SK-N-SH treated with all-trans-retinoic acid at 6 μM for 48 hours (cell line): ENCODE measurements at regions not wholly inside any gene's neighbourhood (a gene's known extent, or its start where the extent isn't known, plus 50 kb on each side); places are given as distances from the start of the nearest gene placed in this dataset.
"Not testable (repeated sequence)": the region's sequence is repeated elsewhere in the genome, so short reads cannot be mapped to it uniquely, and the experiment has no call there.

Experiments
- ATAC-seq: fragments of 200-7000 bp; cut with Tn5 transposase; 3 replicates; pipeline ENCODE4 v1.9.1; 2020; ENCODE audit warnings: mild to moderate bottlenecking, moderate library complexity
- ARNTL ChIP-seq: fragments of 450-650 bp; formaldehyde crosslinking; IDR thresholded peaks from 2 replicates; pipeline ENCODE4 v1.5.0; 2020; ENCODE audit warnings: low read depth, mild to moderate bottlenecking, moderate library complexity, borderline replicate concordance
- BACH2 ChIP-seq: fragments of 250-450 bp; sonication (Bioruptor Pico); IDR thresholded peaks from 2 replicates; pipeline ENCODE4 v1.9.0; 2021; ENCODE audit warnings: mild to moderate bottlenecking, borderline replicate concordance
- CREB5 ChIP-seq: fragments of 250-450 bp; sonication (Bioruptor Pico); IDR thresholded peaks from 2 replicates; pipeline ENCODE4 v1.5.1; 2020; ENCODE audit warnings: low read depth, mild to moderate bottlenecking, moderate library complexity
- CSDC2 ChIP-seq: fragments of 250-450 bp; sonication (Bioruptor Pico); IDR thresholded peaks from 2 replicates; pipeline ENCODE4 v1.5.0; 2020; ENCODE audit warnings: mild to moderate bottlenecking, moderate library complexity
- CSRNP3 ChIP-seq: fragments of 250-450 bp; sonication (Bioruptor Pico); IDR thresholded peaks from 2 replicates; pipeline ENCODE4 v1.5.1; 2021; ENCODE audit warnings: mild to moderate bottlenecking, moderate library complexity
- ESRRG ChIP-seq: fragments of 250-450 bp; sonication (Bioruptor Pico); IDR thresholded peaks from 2 replicates; pipeline ENCODE4 v1.6.1; 2021; ENCODE audit warnings: mild to moderate bottlenecking
- GLIS3 ChIP-seq: fragments of 250-450 bp; sonication (Bioruptor Pico); IDR thresholded peaks from 2 replicates; pipeline ENCODE4 v1.5.0; 2020; ENCODE audit warnings: mild to moderate bottlenecking, moderate library complexity
- ISL1 ChIP-seq: fragments of 250-450 bp; sonication (Bioruptor Pico); IDR thresholded peaks from 2 replicates; pipeline ENCODE4 v2.1.2; 2022; ENCODE audit warnings: mild to moderate bottlenecking, moderate library complexity
- OSR1 ChIP-seq: fragments of 250-450 bp; sonication (Bioruptor Pico); IDR thresholded peaks from 2 replicates; pipeline ENCODE4 v1.8.0; 2022; ENCODE audit warnings: moderate library complexity, mild to moderate bottlenecking, inconsistent platforms
- PATZ1 ChIP-seq: fragments of 250-450 bp; sonication (Bioruptor Pico); IDR thresholded peaks from 2 replicates; pipeline ENCODE4 v1.8.0; 2020; ENCODE audit warnings: mild to moderate bottlenecking, moderate library complexity, borderline replicate concordance
- POU6F1 ChIP-seq: fragments of 250-450 bp; sonication (Bioruptor Pico); IDR thresholded peaks from 2 replicates; pipeline ENCODE4 v1.8.0; 2021; ENCODE audit warnings: low read depth, mild to moderate bottlenecking, moderate library complexity, borderline replicate concordance
- RARB ChIP-seq: fragments of 250-450 bp; sonication (Bioruptor Pico); IDR thresholded peaks from 2 replicates; pipeline ENCODE4 v1.8.0; 2021; ENCODE audit warnings: mild to moderate bottlenecking, moderate library complexity
- SNAI2 ChIP-seq: fragments of 250-450 bp; sonication (Bioruptor Pico); IDR thresholded peaks from 2 replicates; pipeline ENCODE4 v1.5.0; 2020; ENCODE audit warnings: mild to moderate bottlenecking, moderate library complexity
- TCF4 ChIP-seq: fragments of 250-450 bp; sonication (Bioruptor Pico); IDR thresholded peaks from 2 replicates; pipeline ENCODE4 v1.8.0; 2021; ENCODE audit warnings: mild to moderate bottlenecking, moderate library complexity, borderline replicate concordance
- TOX ChIP-seq: fragments of 250-450 bp; sonication (Bioruptor Pico); IDR thresholded peaks from 2 replicates; pipeline ENCODE4 v1.8.0; 2021; ENCODE audit warnings: mild to moderate bottlenecking, moderate library complexity, borderline replicate concordance
- TSHZ2 ChIP-seq: fragments of 250-450 bp; sonication (Bioruptor Pico); IDR thresholded peaks from 2 replicates; pipeline ENCODE4 v1.5.0; 2020; ENCODE audit warnings: mild to moderate bottlenecking, moderate library complexity
- ZC3H10 ChIP-seq: fragments of 250-450 bp; sonication (Bioruptor Pico); IDR thresholded peaks from 2 replicates; pipeline ENCODE4 v1.5.1; 2021; ENCODE audit warnings: mild to moderate bottlenecking, moderate library complexity
- ZFP3 ChIP-seq: fragments of 250-450 bp; sonication (Bioruptor Pico); IDR thresholded peaks from 2 replicates; pipeline ENCODE4 v1.5.0; 2020; ENCODE audit warnings: mild to moderate bottlenecking, moderate library complexity
- ZFP30 ChIP-seq: fragments of 450-650 bp; formaldehyde crosslinking; IDR thresholded peaks from 2 replicates; pipeline ENCODE4 v1.5.0; 2022; ENCODE audit warnings: mild to moderate bottlenecking, moderate library complexity
- ZNF565 ChIP-seq: fragments of 450-650 bp; formaldehyde crosslinking; conservative IDR thresholded peaks from 2 replicates; pipeline ENCODE4 v1.5.0; 2020; ENCODE audit warnings: low read depth, mild to moderate bottlenecking, moderate library complexity
- ZNF70 ChIP-seq: fragments of 450-650 bp; formaldehyde crosslinking; IDR thresholded peaks from 2 replicates; pipeline ENCODE4 v1.5.0; 2020; ENCODE audit warnings: mild to moderate bottlenecking, moderate library complexity

- TF ChIP-seq ZNF565 (CRISPR knock-in tag) (no peak), SNAI2 (CRISPR knock-in tag) (no peak), ZC3H10 (no peak), CREB5 (CRISPR knock-in tag) (no peak), TOX (CRISPR knock-in tag) (no peak), OSR1 (CRISPR knock-in tag) (no peak), RARB (CRISPR knock-in tag) (no peak)
- TF ChIP-seq, all 23 proteins: peak for 0
- ATAC-seq = no peak
Observed at GRCh38 chrX:53883196-53883595, 161.1 kb downstream of the PHF8 start.

- TF ChIP-seq POU6F1 (CRISPR knock-in tag) = no peak
- TF ChIP-seq ZFP3 (CRISPR knock-in tag) = no peak
- TF ChIP-seq OSR1 (CRISPR knock-in tag) = no peak
- no peak for TF ChIP-seq ZNF565 (CRISPR knock-in tag)
- TF ChIP-seq ARNTL = no peak
- no peak for TF ChIP-seq RARB (CRISPR knock-in tag)
- no peak for TF ChIP-seq BACH2
- ATAC-seq = no peak
Observed at GRCh38 chrX:53882331-53882730, 161.9 kb downstream of the PHF8 start.

GRCh38 chrX:53880786-53881185, 163.5 kb downstream of the PHF8 start:
- peak; percentile 66; the same call in 1 of the 2 replicates for TF ChIP-seq ISL1 (CRISPR knock-in tag)
- TF ChIP-seq TCF4 (CRISPR knock-in tag) = peak; percentile 57; the same call in 1 of the 2 replicates
- ATAC-seq = not testable (repeated sequence)

GRCh38 chrX:53859890-53860289, 173.4 kb upstream of the HUWE1 start:
- no peak for TF ChIP-seq ZNF565 (CRISPR knock-in tag)
- TF ChIP-seq SNAI2 (CRISPR knock-in tag) = no peak
- TF ChIP-seq CREB5 (CRISPR knock-in tag) = no peak
- no peak for TF ChIP-seq POU6F1 (CRISPR knock-in tag)
- no peak for TF ChIP-seq ARNTL
- TF ChIP-seq ZNF70 (CRISPR knock-in tag) = no peak
- TF ChIP-seq TCF4 (CRISPR knock-in tag) = no peak
- TF ChIP-seq ZFP3 (CRISPR knock-in tag) = no peak
- TF ChIP-seq OSR1 (CRISPR knock-in tag) = no peak
- TF ChIP-seq CSDC2 (CRISPR knock-in tag) = no peak
- no peak for TF ChIP-seq ISL1 (CRISPR knock-in tag)
- no peak for TF ChIP-seq CSRNP3 (CRISPR knock-in tag)
- TF ChIP-seq TSHZ2 (CRISPR knock-in tag) = no peak
- no peak for TF ChIP-seq TOX (CRISPR knock-in tag)
- no peak for TF ChIP-seq ESRRG
- no peak for TF ChIP-seq GLIS3 (CRISPR knock-in tag)
- no peak for TF ChIP-seq ZFP30
- no peak for TF ChIP-seq RARB (CRISPR knock-in tag)
- no peak for TF ChIP-seq PATZ1 (CRISPR knock-in tag)
- ATAC-seq = no peak
